ENCODE measurements at regions not wholly inside any gene's neighbourhood (a gene's known extent, or its start where the extent isn't known, plus 50 kb on each side); places are given as distances from the start of the nearest gene placed in this dataset.
"Not testable (repeated sequence)": the region's sequence is repeated elsewhere in the genome, so short reads cannot be mapped to it uniquely, and the experiment has no call there.

DNA sequence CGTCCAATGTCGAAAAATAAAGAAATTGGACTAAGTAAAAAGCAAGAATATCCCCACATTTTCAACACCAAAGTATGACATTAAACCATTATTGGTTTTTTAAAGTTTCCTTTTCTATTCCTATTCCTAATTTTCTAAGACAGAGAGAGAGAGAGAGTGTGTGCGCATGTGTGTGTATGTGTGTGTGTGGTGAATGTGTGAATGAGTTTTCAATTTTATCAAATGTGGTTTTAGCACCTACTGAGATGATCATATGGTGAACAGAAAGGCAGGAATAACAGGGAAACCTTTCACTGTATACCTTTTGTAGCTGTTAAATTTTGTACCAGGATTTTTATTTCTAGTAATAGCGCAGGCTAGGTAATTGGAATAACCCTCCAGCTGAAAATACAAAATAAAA lies 80.4 kb upstream of the RAP1B start:
- 96% methylated on average over 4 of the region's 4 CpGs for WGBS

GRCh38 chr12:68530965-68531364 lies 79.7 kb upstream of the RAP1B start:
- DNase-seq (ENCODE audit: extremely low spot score), result no peak
- WGBS, result 41% methylated on average over 1 of the region's 1 CpG
- no peaks in the 10 kb centered on the region for H3K4me1 ChIP-seq (ENCODE audit: insufficient read depth)
- no peaks in the 10 kb centered on the region for H3K36me3 ChIP-seq (ENCODE audit: insufficient read depth)
- no peak overlapping the region for H3K27ac ChIP-seq (ENCODE audit: low read depth)
- H3K4me3 ChIP-seq (ENCODE audit: low read depth, low read length), result no peak overlapping the region

More for the DNA sequence above, 80.4 kb upstream of the RAP1B start:
- H3K27ac ChIP-seq (ENCODE audit: low read depth), result no peak overlapping the region
- no peaks in the 10 kb centered on the region for H3K36me3 ChIP-seq (ENCODE audit: insufficient read depth)
- no peak overlapping the region for H3K4me3 ChIP-seq (ENCODE audit: low read depth, low read length)
- no peak for DNase-seq (ENCODE audit: extremely low spot score)
- H3K4me1 ChIP-seq (ENCODE audit: insufficient read depth), result no peaks in the 10 kb centered on the region

DNA sequence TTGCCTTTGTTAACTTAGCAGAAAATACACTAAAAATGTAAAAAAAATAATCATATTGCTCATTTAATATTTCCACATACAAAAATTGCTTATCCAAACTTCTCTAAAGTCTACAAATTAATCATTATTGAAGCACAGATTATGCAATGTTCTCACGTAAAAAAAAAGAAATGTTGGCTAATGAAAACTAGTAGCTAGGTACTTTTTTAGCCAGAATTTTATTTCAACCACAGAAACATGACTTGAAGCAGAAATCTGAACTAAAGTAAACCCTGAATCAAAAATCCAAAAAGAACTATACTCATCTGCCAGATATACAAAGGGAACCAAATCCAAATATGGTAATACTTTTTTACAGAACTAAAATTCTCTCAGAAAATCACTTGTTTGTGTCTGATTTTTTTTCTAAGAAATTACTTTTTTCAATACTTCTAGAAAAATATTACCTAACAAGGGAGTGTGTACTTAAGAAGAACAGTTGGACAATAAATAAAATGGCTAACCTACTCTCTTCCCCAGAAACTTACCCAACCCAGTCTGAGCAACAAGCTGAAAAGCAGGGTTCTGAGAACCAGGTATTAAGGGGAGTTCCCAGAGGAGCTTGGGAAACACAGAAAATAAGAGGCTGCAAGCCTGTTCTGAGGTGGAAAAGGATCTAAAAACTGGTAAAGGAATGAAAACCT lies 78.4 kb upstream of the RAP1B start:
- Histone ChIP-seq H3K4me1 (ENCODE audit: insufficient read depth) (no peaks in the 10 kb centered on the region), H3K27ac (ENCODE audit: low read depth) (no peak overlapping the region), H3K36me3 (ENCODE audit: insufficient read depth) (no peaks in the 10 kb centered on the region), H3K4me3 (ENCODE audit: low read depth, low read length) (no peak overlapping the region)
- WGBS, result 60% methylated on average over 1 of the region's 1 CpG
- no peak for DNase-seq (ENCODE audit: extremely low spot score)

DNA sequence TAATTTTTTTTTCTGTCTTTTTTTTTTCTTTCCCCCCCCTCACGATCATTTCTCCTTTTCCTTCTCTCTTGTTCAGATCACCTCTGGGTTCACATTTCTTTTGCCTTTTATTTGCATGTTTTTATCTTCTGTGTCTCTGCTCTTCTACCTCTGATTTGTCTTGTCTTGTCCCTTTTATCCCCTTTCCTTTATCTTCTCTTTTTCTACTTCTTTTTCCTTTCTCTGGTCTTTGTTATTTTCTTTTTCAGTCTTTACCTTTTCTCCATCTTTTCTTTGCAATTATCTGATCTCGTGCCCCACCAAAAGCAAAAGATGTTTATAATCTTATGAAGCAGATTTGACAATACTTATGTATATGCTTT lies 77.8 kb upstream of the RAP1B start:
- H3K27ac ChIP-seq (ENCODE audit: low read depth), result no peak overlapping the region
- no peaks in the 10 kb centered on the region for H3K36me3 ChIP-seq (ENCODE audit: insufficient read depth)
- 89% methylated on average over 2 of the region's 2 CpGs for WGBS
- H3K4me3 ChIP-seq (ENCODE audit: low read depth, low read length), result no peak overlapping the region
- DNase-seq (ENCODE audit: extremely low spot score), result no peak
- H3K4me1 ChIP-seq (ENCODE audit: insufficient read depth), result no peaks in the 10 kb centered on the region

DNA sequence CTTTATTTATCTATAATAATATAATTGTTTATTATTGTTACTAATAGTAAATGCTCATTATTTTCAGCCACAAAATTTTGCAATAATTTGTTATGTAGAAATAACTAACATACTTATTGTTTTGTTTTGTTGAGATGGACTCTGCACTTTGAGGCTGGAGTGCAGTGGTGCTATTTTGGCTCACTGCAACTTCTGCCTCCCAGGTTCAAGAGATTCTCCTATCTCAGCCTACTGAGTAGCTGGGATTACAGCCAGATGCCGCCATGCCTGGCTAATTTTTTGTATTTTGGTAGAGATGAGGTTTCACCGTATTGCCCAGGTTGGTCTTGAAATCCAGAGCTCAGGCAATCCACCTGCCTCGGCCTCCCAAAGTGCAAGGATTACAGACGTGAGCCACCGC lies 76.6 kb upstream of the RAP1B start:
- H3K27ac ChIP-seq (ENCODE audit: low read depth), result no peak overlapping the region
- DNase-seq (ENCODE audit: extremely low spot score), result no peak
- no peak overlapping the region for H3K4me3 ChIP-seq (ENCODE audit: low read depth, low read length)
- no peaks in the 10 kb centered on the region for H3K36me3 ChIP-seq (ENCODE audit: insufficient read depth)
- WGBS, result 96% methylated on average over 5 of the region's 5 CpGs
- no peaks in the 10 kb centered on the region for H3K4me1 ChIP-seq (ENCODE audit: insufficient read depth)

DNA sequence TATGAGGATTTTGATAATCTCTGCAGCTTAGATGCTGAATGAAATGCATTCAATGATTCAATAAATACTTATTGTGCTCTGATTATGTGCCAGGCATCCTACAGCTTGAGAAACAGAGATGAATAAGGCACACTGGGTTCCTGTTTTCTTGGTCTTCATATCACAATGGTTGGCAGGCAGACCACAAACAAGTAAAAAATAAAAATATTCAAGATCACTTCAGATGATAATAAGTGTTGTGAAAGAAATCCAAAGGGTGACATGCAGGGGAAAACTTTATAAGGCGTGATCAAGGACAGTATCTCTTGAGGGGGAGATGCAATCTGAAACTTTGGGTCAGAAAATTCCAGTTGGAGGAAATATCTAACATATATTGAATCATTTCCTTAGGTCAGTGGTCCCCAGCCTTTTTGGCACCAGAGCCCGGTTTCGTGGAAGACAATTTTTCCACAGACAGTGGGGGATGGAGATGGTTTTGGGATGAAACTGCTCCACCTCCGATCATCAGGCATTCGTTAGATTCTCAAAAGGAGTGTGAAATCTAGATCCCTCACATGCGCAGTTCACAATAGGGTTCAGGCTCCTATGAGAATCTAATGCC lies 73.7 kb upstream of the RAP1B start:
- no peaks in the 10 kb centered on the region for H3K36me3 ChIP-seq (ENCODE audit: insufficient read depth)
- WGBS, result 80% methylated on average over 6 of the region's 6 CpGs
- H3K27ac ChIP-seq (ENCODE audit: low read depth), result no peak overlapping the region
- no peak overlapping the region for H3K4me3 ChIP-seq (ENCODE audit: low read depth, low read length)
- no peaks in the 10 kb centered on the region for H3K4me1 ChIP-seq (ENCODE audit: insufficient read depth)
- DNase-seq (ENCODE audit: extremely low spot score), result no peak

DNA sequence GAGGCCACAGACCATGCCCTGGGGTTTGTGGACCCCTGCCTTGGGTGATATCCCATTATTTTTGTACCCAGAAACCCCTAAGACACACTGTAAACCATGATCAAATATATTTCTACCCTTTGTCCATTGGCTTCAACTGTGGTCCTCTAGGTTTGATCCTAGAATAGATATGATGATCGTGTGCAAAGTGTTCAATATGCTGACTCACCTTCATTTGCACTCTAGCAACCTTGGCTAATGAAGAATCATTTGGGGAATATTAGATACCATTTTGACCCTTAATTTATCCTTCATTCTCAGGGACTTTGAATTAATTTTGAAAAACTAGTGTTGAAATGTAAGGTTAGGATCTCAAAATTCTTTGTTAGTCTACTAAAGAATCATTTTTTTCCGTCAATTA lies 73.1 kb upstream of the RAP1B start:
- WGBS, result 94% methylated on average over 2 of the region's 2 CpGs
- no peaks in the 10 kb centered on the region for H3K4me1 ChIP-seq (ENCODE audit: insufficient read depth)

GRCh38 chr12:68538726-68539614 lies 71.7 kb upstream of the RAP1B start:
- Histone ChIP-seq H3K4me3 (ENCODE audit: low read depth, low read length) (peak overlapping the region; percentile 12), H3K4me1 (ENCODE audit: insufficient read depth) (no peaks in the 10 kb centered on the region), H3K36me3 (ENCODE audit: insufficient read depth) (no peaks in the 10 kb centered on the region), H3K27ac (ENCODE audit: low read depth) (no peak overlapping the region)
- 34% methylated on average over 11 of the region's 11 CpGs for WGBS
- peak; percentile 76 for DNase-seq (ENCODE audit: extremely low spot score)

More for the DNA sequence above, 73.1 kb upstream of the RAP1B start:
- no peak overlapping the region for H3K27ac ChIP-seq (ENCODE audit: low read depth)
- no peak for DNase-seq (ENCODE audit: extremely low spot score)
- H3K4me3 ChIP-seq (ENCODE audit: low read depth, low read length), result no peak overlapping the region
- no peaks in the 10 kb centered on the region for H3K36me3 ChIP-seq (ENCODE audit: insufficient read depth)

GRCh38 chr12:68539615-68539952 lies 71.1 kb upstream of the RAP1B start:
- H3K4me3 ChIP-seq (ENCODE audit: low read depth, low read length), result no peak overlapping the region
- H3K27ac ChIP-seq (ENCODE audit: low read depth), result no peak overlapping the region
- H3K4me1 ChIP-seq (ENCODE audit: insufficient read depth), result no peaks in the 10 kb centered on the region
- WGBS, result 85% methylated on average over 1 of the region's 1 CpG
- no peak for DNase-seq (ENCODE audit: extremely low spot score)
- H3K36me3 ChIP-seq (ENCODE audit: insufficient read depth), result no peaks in the 10 kb centered on the region

- not testable (repeated sequence) for H3K27ac ChIP-seq (ENCODE audit: low read depth); DNase-seq (ENCODE audit: extremely low spot score); H3K4me1 ChIP-seq (ENCODE audit: insufficient read depth); H3K4me3 ChIP-seq (ENCODE audit: low read depth, low read length); H3K36me3 ChIP-seq (ENCODE audit: insufficient read depth)
- whole genome bisulfite sequencing, result 98% methylated on average over 5 of the region's 5 CpGs
Measured at GRCh38 chr12:68540768-68541167, 69.9 kb upstream of the RAP1B start.

- H3K4me1 ChIP-seq (ENCODE audit: insufficient read depth); DNase-seq (ENCODE audit: extremely low spot score); H3K27ac ChIP-seq (ENCODE audit: low read depth); H3K36me3 ChIP-seq (ENCODE audit: insufficient read depth); H3K4me3 ChIP-seq (ENCODE audit: low read depth, low read length): not testable (repeated sequence)
- 90% methylated on average over 3 of the region's 3 CpGs for WGBS
Measured at GRCh38 chr12:68547318-68547717, 63.4 kb upstream of the RAP1B start.

GRCh38 chr12:68552605-68553195 lies 58.0 kb upstream of the RAP1B start:
- not testable (repeated sequence) for H3K4me3 ChIP-seq (ENCODE audit: low read depth, low read length); DNase-seq (ENCODE audit: extremely low spot score); H3K27ac ChIP-seq (ENCODE audit: low read depth); H3K36me3 ChIP-seq (ENCODE audit: insufficient read depth); H3K4me1 ChIP-seq (ENCODE audit: insufficient read depth)
- 86% methylated on average over 2 of the region's 2 CpGs for WGBS

DNA sequence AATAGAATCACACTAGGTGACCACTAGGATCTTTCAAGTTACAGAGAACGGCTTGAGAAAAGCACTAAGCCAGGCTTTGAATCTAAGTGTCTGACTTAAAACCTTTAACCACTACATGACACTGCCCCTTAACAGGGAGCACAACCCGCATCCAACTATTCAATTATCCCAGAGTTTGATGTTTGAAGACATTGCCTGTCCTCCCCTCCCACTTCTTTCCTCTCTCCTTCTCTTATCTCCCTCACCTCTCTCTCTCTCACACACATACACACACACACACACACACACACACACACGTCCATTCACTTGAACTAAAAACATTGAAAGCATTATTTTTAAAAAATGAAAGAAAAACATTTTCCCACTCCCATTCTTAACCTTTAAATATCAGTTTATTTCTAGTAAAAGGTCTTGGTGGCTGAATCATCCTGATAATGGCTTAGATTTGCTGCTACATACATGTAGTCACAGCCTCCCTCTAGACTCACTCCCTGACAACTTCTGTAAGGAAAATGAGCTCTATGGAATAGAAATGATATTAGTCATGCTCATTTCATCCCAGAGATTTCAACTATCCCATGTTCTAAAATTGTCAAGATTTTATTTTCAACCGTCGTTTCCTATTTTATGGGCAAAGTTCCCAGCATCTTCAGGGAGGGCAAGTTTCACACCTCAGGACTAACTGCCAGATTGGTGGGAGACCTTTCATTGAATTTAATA lies 53.5 kb upstream of the RAP1B start:
- H3K4me3 ChIP-seq (ENCODE audit: low read depth, low read length), result no peak overlapping the region
- H3K27ac ChIP-seq (ENCODE audit: low read depth), result no peak overlapping the region
- no peaks in the 10 kb centered on the region for H3K36me3 ChIP-seq (ENCODE audit: insufficient read depth)
- H3K4me1 ChIP-seq (ENCODE audit: insufficient read depth), result no peaks in the 10 kb centered on the region
- WGBS, result 36% methylated on average over 5 of the region's 5 CpGs
- no peak for DNase-seq (ENCODE audit: extremely low spot score)
